Astrocyte of the cerebellum (primary cell): ENCODE measurements at regions not wholly inside any gene's neighbourhood (a gene's known extent, or its start where the extent isn't known, plus 50 kb on each side); places are given as distances from the start of the nearest gene placed in this dataset.

Experiments used
- DNase-seq: peaks from one replicate; pipeline ENCODE4 v3.0.0-alpha.2; 2011; ENCODE audit warnings: low read depth
- H3K4me3 ChIP-seq: 2 replicates; pipeline ENCODE4 v1.5.1; 2011; ENCODE audit warnings: mild to moderate bottlenecking, low read depth, low read length, moderate library complexity
- in situ Hi-C: cut with HindIII; loops from 2 replicates; pipeline ENCODE4 v1.10.0; 2017; ENCODE audit warnings: low sequenced_read_pairs
- TF ChIP-seq, protein P1 (sequence below): IDR thresholded peaks from 2 replicates; pipeline ENCODE4 v1.5.1; 2012; ENCODE audit warnings: low read length, low read depth, moderate library complexity, mild to moderate bottlenecking; ENCODE audit errors: missing control alignments

DNA sequence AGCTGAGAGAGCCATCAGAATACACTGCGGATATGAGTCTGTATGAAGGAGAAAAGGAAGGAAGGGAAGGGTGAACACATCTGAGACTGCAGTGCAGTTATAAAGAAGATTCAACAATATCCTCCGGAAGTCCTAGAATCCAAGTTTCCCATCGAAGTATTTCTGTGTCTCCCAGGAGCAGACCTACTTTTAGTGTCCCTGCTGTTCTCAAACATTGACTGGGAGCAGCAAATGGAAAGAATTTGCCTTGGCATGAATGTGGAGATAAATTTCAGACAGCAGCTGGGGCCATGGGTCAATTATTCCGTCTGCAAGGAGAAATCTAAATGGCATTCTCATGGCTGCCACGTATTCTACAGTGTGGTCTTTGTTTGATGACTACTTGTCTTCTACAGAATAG is 478.1 kb upstream of the SMC2 start:
- H3K4me3 ChIP-seq, result no peak overlapping the region
- no peak for DNase-seq
- TF ChIP-seq, protein P1, sequence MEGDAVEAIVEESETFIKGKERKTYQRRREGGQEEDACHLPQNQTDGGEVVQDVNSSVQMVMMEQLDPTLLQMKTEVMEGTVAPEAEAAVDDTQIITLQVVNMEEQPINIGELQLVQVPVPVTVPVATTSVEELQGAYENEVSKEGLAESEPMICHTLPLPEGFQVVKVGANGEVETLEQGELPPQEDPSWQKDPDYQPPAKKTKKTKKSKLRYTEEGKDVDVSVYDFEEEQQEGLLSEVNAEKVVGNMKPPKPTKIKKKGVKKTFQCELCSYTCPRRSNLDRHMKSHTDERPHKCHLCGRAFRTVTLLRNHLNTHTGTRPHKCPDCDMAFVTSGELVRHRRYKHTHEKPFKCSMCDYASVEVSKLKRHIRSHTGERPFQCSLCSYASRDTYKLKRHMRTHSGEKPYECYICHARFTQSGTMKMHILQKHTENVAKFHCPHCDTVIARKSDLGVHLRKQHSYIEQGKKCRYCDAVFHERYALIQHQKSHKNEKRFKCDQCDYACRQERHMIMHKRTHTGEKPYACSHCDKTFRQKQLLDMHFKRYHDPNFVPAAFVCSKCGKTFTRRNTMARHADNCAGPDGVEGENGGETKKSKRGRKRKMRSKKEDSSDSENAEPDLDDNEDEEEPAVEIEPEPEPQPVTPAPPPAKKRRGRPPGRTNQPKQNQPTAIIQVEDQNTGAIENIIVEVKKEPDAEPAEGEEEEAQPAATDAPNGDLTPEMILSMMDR, result no peak
- in situ Hi-C loops, result no loop called here

DNA sequence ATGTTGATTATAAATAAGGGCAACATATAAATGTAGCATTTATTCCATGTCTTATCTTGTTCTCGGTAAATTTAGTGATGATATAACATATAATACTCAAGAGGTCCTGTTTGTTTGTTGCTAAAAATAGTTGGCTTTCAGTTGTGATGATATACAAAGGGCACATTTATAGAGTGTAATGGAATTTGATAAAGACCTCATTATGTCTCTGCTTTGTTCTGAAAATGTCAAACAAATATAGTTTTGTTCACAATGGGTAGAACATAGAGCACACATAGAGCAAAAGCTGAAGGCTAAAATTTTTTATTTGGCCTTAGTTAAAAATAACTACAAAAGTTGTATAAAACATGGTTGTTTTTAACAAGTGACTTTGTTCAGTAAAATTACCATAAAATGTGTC is 477.1 kb upstream of the SMC2 start:
- in situ Hi-C loops, result no loop called here
- no peak for DNase-seq
- TF ChIP-seq, protein P1, result no peak

DNA sequence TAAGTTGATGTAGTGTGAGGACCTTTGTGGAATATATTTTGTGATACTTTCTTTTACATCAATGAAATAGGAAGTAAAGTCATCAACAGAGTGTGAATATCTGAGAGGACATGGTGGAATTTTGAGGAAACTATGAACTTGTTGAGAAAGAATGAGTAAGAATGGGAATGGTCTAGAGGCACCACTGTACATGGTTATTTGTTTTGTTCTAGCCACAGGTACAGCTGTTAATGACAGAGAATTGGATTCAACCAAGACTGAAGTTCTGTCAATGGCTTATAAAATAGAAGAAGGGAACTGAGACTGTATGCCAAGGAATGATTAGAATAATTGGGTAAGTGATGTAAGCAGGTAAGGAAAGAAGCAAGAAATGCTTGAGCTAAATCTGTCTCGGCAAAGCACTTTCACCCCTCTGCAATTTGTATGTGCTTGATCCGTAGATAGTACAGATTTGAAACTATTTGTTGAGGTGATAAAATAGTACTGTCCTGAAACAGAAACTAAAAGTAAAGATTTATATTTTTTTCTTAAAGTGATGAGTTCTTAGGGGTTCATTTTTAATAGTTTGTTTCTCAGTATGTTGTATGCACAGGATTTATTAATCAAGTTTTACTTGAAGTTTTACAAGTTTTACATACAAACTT is 468.8 kb upstream of the SMC2 start:
- DNase-seq, result no peak
- in situ Hi-C loops, result no loop called here
- no peak overlapping the region for H3K4me3 ChIP-seq
- TF ChIP-seq, protein P1, result no peak

More for the DNA sequence above, 477.1 kb upstream of the SMC2 start:
- H3K4me3 ChIP-seq, result no peak overlapping the region

DNA sequence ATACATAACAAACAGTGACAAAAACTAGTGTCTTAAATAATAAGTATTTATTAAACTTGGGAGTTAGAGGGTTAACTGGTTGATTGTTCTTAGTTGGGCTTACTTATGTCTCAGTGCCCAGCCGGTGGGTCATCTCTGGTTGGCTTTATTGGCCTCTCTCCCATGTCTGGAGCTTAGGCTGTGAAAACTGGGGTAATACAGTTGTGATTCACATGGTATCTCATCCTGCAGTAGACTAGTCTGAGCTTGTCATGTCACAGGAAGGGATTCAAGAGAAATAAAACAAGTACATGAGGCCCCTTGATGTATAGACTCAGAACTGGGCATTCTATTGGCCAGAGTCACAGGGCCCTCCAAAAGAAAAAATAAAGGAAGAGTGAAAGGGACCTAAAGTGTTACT is 466.4 kb upstream of the SMC2 start:
- in situ Hi-C loops, result no loop called here
- no peak overlapping the region for H3K4me3 ChIP-seq
- DNase-seq, result no peak
- TF ChIP-seq, protein P1, result no peak

DNA sequence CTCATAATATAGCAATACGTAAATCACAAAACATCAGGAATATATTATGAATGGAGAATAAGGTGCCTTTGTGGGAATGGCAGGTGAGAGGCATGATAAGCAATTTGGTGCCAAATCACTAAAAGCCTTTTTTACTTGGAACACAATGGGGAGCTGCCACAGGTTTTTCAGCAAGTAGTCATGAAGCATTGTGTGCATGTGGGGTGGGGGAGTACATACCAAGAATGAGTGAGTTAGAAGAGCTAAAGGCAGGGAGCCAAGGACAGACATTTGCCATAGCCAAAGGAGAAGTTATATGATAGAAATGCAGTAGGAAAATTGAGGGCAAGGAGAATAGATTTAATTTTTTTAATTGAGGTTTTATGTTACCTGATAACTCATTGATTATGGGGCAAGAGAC is 445.0 kb upstream of the SMC2 start:
- DNase-seq, result no peak
- in situ Hi-C loops, result no loop called here
- TF ChIP-seq, protein P1, result no peak

DNA sequence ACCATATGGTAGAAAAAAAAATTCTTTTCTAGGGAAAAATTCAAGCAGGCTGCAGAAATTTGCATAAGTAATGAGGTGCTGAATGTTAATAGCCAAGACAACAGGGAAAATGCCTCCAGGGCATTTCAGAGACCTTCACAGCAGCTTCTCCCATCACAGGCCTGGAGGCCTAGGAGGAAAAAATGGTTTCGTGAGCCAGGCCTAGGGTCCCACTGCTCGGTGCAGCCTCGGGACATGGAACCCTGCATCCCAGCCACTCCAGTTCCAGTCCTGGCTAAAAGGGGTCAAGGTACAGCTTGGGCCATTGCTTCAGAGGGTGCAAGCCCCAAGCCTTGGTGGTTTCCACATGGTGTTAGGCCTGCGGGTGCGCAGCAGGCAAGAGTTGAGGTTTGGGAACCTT is 436.0 kb upstream of the SMC2 start:
- TF ChIP-seq, protein P1, result no peak
- in situ Hi-C loops, result no loop called here
- no peak for DNase-seq
- no peak overlapping the region for H3K4me3 ChIP-seq

More for the DNA sequence above, 445.0 kb upstream of the SMC2 start:
- no peak overlapping the region for H3K4me3 ChIP-seq
